ENCODE measurements at regions not wholly inside any gene's neighbourhood (a gene's known extent, or its start where the extent isn't known, plus 50 kb on each side); places are given as distances from the start of the nearest gene placed in this dataset.
"Not testable (repeated sequence)": the region's sequence is repeated elsewhere in the genome, so short reads cannot be mapped to it uniquely, and the experiment has no call there.

DNA sequence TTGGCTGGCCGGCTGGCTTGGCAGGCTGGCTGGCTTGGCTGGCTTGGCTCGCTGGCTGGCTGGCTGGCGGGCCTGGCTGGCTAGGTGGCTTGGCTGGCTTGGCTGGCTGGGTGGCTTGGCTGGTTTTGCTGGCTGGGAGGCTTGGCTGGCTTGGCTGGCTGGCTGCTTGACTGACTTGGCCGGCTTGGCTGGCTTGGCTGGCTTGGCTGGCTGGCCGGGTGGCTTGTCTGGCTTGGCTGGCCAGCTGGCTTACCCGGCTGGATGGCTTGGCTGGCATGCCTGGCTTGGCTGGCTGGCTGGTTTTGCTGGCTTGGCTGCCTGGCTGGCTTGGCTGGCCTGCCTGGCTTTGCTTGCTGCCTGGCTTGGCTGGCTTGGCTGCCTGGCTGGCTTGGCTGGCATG, 2825.2 kb downstream of the RPIA start:
- not testable (repeated sequence) for H3K9ac ChIP-seq (ENCODE audit: low read length); H3K4me3 ChIP-seq (ENCODE audit: low read length); H3K27ac ChIP-seq (ENCODE audit: low read length); H4K20me1 ChIP-seq (ENCODE audit: insufficient read depth, low read length); H2AFZ ChIP-seq (ENCODE audit: low read depth, low read length); H3K36me3 ChIP-seq (replicated peaks; ENCODE audit: low read depth, low read length); H3K9me3 ChIP-seq (ENCODE audit: insufficient read depth, low read length); H3K27me3 ChIP-seq (ENCODE audit: low read depth, low read length); H3K4me2 ChIP-seq (ENCODE audit: low read length); H3K4me1 ChIP-seq (ENCODE audit: low read length); H3K79me2 ChIP-seq (ENCODE audit: low read length)

DNA sequence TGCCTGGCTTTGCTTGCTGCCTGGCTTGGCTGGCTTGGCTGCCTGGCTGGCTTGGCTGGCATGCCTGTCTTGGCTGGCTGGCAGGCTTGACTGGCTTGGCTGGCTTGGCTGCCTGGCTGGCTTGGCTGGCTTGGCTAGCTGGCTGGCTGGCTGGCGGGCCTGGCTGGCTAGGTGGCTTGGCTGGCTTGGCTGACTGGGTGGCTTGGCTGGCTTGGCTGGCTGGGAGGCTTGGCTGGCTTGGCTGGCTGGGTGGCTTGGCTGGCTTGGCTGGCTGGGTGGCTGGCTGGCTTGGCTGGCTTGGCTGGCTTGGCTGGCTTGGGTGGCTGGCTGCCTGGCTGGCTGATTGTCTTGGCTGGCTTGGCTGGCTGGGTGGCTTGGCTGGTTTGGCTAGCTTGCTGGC, 2826.4 kb downstream of the RPIA start:
- H3K9me3 ChIP-seq (ENCODE audit: insufficient read depth, low read length); H3K27ac ChIP-seq (ENCODE audit: low read length); H3K4me2 ChIP-seq (ENCODE audit: low read length); H3K4me1 ChIP-seq (ENCODE audit: low read length); H3K9ac ChIP-seq (ENCODE audit: low read length); H3K4me3 ChIP-seq (ENCODE audit: low read length); H3K27me3 ChIP-seq (ENCODE audit: low read depth, low read length); H2AFZ ChIP-seq (ENCODE audit: low read depth, low read length); H4K20me1 ChIP-seq (ENCODE audit: insufficient read depth, low read length); H3K79me2 ChIP-seq (ENCODE audit: low read length); H3K36me3 ChIP-seq (replicated peaks; ENCODE audit: low read depth, low read length): not testable (repeated sequence)

GRCh38 chr2:91518361-91518981, 2827.0 kb downstream of the RPIA start:
- H2AFZ ChIP-seq (ENCODE audit: low read depth, low read length); H3K4me1 ChIP-seq (ENCODE audit: low read length); H3K4me2 ChIP-seq (ENCODE audit: low read length); H4K20me1 ChIP-seq (ENCODE audit: insufficient read depth, low read length); H3K79me2 ChIP-seq (ENCODE audit: low read length); H3K36me3 ChIP-seq (replicated peaks; ENCODE audit: low read depth, low read length); H3K9me3 ChIP-seq (ENCODE audit: insufficient read depth, low read length); H3K4me3 ChIP-seq (ENCODE audit: low read length); H3K27me3 ChIP-seq (ENCODE audit: low read depth, low read length); H3K9ac ChIP-seq (ENCODE audit: low read length); H3K27ac ChIP-seq (ENCODE audit: low read length): not testable (repeated sequence)

DNA sequence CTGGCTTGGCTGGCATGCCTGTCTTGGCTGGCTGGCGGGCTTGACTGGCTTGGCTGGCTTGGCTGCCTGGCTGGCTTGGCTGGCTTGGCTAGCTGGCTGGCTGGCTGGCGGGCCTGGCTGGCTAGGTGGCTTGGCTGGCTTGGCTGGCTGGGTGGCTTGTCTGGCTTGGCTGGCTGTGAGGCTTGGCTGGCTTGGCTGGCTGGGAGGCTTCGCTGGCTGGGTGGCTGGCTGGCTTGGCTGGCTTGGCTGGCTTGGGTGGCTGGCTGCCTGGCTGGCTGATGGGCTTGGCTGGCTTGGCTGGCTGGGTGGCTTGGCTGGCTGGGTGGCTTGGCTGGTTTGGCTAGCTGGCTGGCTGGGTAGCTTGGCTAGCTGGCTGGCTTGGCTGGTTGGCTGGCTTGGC, 2827.9 kb downstream of the RPIA start:
- H3K9me3 ChIP-seq (ENCODE audit: insufficient read depth, low read length); H2AFZ ChIP-seq (ENCODE audit: low read depth, low read length); H3K36me3 ChIP-seq (replicated peaks; ENCODE audit: low read depth, low read length); H3K9ac ChIP-seq (ENCODE audit: low read length); H4K20me1 ChIP-seq (ENCODE audit: insufficient read depth, low read length); H3K79me2 ChIP-seq (ENCODE audit: low read length); H3K4me1 ChIP-seq (ENCODE audit: low read length); H3K27me3 ChIP-seq (ENCODE audit: low read depth, low read length); H3K4me2 ChIP-seq (ENCODE audit: low read length); H3K27ac ChIP-seq (ENCODE audit: low read length); H3K4me3 ChIP-seq (ENCODE audit: low read length): not testable (repeated sequence)

DNA sequence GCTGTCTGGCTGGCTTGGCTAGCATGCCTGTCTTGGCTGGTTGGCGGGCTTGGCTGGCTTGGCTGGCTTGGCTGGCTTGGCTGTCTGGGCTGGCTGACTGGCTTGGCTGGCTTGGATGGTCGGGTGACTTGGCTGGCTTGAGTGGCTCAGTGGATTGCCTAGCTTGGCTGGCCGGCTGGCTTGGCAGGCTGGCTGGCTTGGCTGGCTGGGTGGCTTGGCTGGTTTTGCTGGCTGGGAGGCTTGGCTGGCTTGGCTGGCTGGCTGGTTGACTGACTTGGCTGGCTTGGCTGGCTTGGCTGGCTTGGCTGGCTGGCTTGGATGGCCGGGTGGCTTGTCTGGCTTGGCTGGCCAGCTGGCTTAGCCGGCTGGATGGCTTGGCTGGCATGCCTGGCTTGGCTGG, 2828.4 kb downstream of the RPIA start:
- H3K4me2 ChIP-seq (ENCODE audit: low read length); H2AFZ ChIP-seq (ENCODE audit: low read depth, low read length); H3K36me3 ChIP-seq (replicated peaks; ENCODE audit: low read depth, low read length); H3K4me3 ChIP-seq (ENCODE audit: low read length); H3K9ac ChIP-seq (ENCODE audit: low read length); H3K4me1 ChIP-seq (ENCODE audit: low read length); H3K79me2 ChIP-seq (ENCODE audit: low read length); H3K27ac ChIP-seq (ENCODE audit: low read length); H3K9me3 ChIP-seq (ENCODE audit: insufficient read depth, low read length); H4K20me1 ChIP-seq (ENCODE audit: insufficient read depth, low read length); H3K27me3 ChIP-seq (ENCODE audit: low read depth, low read length): not testable (repeated sequence)

DNA sequence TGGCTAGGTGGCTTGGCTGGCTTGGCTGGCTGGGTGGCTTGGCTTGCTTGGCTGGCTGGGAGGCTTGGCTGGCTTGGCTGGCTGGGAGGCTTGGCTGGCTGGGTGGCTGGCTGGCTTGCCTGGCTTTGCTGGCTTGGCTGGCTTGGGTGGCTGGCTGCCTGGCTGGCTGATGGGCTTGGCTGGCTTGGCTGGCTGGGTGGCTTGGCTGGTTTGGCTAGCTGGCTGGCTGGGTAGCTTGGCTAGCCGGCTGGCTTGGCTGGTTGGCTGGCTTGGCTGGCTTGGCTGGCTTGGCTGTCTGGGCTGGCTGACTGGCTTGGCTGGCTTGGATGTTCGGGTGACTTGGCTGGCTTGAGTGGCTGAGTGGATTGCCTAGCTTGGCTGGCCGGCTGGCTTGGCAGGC, 2829.1 kb downstream of the RPIA start:
- H4K20me1 ChIP-seq (ENCODE audit: insufficient read depth, low read length); H3K9me3 ChIP-seq (ENCODE audit: insufficient read depth, low read length); H3K27ac ChIP-seq (ENCODE audit: low read length); H3K79me2 ChIP-seq (ENCODE audit: low read length); H3K4me3 ChIP-seq (ENCODE audit: low read length); H2AFZ ChIP-seq (ENCODE audit: low read depth, low read length); H3K36me3 ChIP-seq (replicated peaks; ENCODE audit: low read depth, low read length); H3K9ac ChIP-seq (ENCODE audit: low read length); H3K4me2 ChIP-seq (ENCODE audit: low read length); H3K27me3 ChIP-seq (ENCODE audit: low read depth, low read length); H3K4me1 ChIP-seq (ENCODE audit: low read length): not testable (repeated sequence)

DNA sequence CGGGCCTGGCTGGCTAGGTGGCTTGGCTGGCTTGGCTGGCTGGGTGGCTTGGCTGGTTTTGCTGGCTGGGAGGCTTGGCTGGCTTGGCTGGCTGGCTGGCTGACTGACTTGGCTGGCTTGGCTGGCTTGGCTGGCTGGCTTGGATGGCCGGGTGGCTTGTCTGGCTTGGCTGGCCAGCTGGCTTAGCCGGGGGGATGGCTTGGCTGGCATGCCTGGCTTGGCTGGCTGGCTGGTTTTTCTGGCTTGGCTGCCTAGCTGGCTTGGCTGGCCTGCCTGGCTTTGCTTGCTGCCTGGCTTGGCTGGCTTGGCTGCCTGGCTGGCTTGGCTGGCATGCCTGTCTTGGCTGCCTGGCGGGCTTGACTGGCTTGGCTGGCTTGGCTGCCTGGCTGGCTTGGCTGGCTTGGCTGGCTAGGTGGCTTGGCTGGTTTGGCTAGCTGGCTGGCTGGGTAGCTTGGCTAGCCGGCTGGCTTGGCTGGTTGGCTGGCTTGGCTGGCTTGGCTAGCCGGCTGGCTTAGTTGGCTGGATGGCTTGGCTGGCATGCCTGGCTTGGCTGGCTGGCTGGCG, 2829.6 kb downstream of the RPIA start:
- H3K27ac ChIP-seq (ENCODE audit: low read length); H3K79me2 ChIP-seq (ENCODE audit: low read length); H3K27me3 ChIP-seq (ENCODE audit: low read depth, low read length); H2AFZ ChIP-seq (ENCODE audit: low read depth, low read length); H3K4me2 ChIP-seq (ENCODE audit: low read length); H3K9ac ChIP-seq (ENCODE audit: low read length); H3K36me3 ChIP-seq (replicated peaks; ENCODE audit: low read depth, low read length); H3K9me3 ChIP-seq (ENCODE audit: insufficient read depth, low read length); H3K4me1 ChIP-seq (ENCODE audit: low read length); H3K4me3 ChIP-seq (ENCODE audit: low read length); H4K20me1 ChIP-seq (ENCODE audit: insufficient read depth, low read length): not testable (repeated sequence)

GRCh38 chr2:91521944-91522343, 2830.5 kb downstream of the RPIA start:
- H3K79me2 ChIP-seq (ENCODE audit: low read length); H4K20me1 ChIP-seq (ENCODE audit: insufficient read depth, low read length); H3K36me3 ChIP-seq (replicated peaks; ENCODE audit: low read depth, low read length); H2AFZ ChIP-seq (ENCODE audit: low read depth, low read length); H3K9me3 ChIP-seq (ENCODE audit: insufficient read depth, low read length); H3K4me1 ChIP-seq (ENCODE audit: low read length); H3K27ac ChIP-seq (ENCODE audit: low read length); H3K4me3 ChIP-seq (ENCODE audit: low read length); H3K27me3 ChIP-seq (ENCODE audit: low read depth, low read length); H3K9ac ChIP-seq (ENCODE audit: low read length); H3K4me2 ChIP-seq (ENCODE audit: low read length): not testable (repeated sequence)

DNA sequence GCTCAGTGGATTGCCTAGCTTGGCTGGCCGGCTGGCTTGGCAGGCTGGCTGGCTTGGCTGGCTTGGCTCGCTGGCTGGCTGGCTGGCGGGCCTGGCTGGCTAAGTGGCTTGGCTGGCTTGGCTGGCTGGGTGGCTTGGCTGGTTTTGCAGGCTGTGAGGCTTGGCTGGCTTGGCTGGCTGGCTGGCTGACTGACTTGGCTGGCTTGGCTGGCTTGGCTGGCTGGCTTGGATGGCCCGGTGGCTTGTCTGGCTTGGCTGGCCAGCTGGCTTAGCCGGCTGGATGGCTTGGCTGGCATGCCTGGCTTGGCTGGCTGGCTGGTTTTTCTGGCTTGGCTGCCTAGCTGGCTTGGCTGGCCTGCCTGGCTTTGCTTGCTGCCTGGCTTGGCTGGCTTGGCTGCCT, 2831.4 kb downstream of the RPIA start:
- not testable (repeated sequence) for H3K4me1 ChIP-seq (ENCODE audit: low read length); H3K4me2 ChIP-seq (ENCODE audit: low read length); H2AFZ ChIP-seq (ENCODE audit: low read depth, low read length); H3K9ac ChIP-seq (ENCODE audit: low read length); H3K79me2 ChIP-seq (ENCODE audit: low read length); H3K27ac ChIP-seq (ENCODE audit: low read length); H3K9me3 ChIP-seq (ENCODE audit: insufficient read depth, low read length); H3K27me3 ChIP-seq (ENCODE audit: low read depth, low read length); H4K20me1 ChIP-seq (ENCODE audit: insufficient read depth, low read length); H3K36me3 ChIP-seq (replicated peaks; ENCODE audit: low read depth, low read length); H3K4me3 ChIP-seq (ENCODE audit: low read length)

DNA sequence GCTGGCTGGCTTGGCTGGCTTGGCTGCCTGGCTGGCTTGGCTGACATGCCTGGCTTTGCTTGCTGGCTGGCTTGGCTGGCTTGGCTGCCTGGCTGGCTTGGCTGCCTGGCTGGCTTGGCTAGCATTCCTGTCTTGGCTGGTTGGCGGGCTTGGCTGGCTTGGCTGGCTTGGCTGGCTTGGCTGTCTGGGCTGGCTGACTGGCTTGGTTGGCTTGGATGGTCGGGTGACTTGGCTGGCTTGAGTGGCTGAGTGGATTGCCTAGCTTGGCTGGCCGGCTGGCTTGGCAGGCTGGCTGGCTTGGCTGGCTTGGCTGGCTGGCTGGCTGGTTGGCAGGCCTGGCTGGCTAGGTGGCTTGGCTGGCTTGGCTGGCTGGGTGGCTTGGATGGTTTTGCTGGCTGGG, 2832.3 kb downstream of the RPIA start:
- H3K27me3 ChIP-seq (ENCODE audit: low read depth, low read length); H3K36me3 ChIP-seq (replicated peaks; ENCODE audit: low read depth, low read length); H4K20me1 ChIP-seq (ENCODE audit: insufficient read depth, low read length); H3K79me2 ChIP-seq (ENCODE audit: low read length); H3K9me3 ChIP-seq (ENCODE audit: insufficient read depth, low read length); H3K4me3 ChIP-seq (ENCODE audit: low read length); H3K4me1 ChIP-seq (ENCODE audit: low read length); H3K27ac ChIP-seq (ENCODE audit: low read length); H3K4me2 ChIP-seq (ENCODE audit: low read length); H3K9ac ChIP-seq (ENCODE audit: low read length); H2AFZ ChIP-seq (ENCODE audit: low read depth, low read length): not testable (repeated sequence)

Measured in OCI-LY3 (cell line).